ENCODE measurements at regions not wholly inside any gene's neighbourhood (a gene's known extent, or its start where the extent isn't known, plus 50 kb on each side); places are given as distances from the start of the nearest gene placed in this dataset.

DNA sequence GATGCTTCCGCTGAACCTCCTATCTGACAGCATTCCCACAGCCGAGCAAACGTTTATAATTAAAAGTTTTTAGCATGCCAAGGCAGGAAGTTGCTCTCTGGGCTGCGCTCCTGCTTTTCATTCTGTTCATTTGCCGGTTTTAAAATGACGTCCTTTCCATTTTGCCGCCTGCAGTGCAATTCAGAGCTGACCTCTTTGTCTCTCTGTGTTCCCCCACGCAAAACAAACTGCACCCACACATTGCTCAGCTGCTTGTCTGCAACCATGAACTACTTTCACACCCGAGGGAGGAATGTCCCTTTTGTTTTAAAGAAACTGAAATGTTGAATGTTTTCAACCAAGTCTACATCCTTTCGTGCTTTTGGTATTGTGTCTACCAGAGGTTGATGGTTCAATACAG lies 416.5 kb downstream of the EFNB2 start:
- TF ChIP-seq, protein P1, sequence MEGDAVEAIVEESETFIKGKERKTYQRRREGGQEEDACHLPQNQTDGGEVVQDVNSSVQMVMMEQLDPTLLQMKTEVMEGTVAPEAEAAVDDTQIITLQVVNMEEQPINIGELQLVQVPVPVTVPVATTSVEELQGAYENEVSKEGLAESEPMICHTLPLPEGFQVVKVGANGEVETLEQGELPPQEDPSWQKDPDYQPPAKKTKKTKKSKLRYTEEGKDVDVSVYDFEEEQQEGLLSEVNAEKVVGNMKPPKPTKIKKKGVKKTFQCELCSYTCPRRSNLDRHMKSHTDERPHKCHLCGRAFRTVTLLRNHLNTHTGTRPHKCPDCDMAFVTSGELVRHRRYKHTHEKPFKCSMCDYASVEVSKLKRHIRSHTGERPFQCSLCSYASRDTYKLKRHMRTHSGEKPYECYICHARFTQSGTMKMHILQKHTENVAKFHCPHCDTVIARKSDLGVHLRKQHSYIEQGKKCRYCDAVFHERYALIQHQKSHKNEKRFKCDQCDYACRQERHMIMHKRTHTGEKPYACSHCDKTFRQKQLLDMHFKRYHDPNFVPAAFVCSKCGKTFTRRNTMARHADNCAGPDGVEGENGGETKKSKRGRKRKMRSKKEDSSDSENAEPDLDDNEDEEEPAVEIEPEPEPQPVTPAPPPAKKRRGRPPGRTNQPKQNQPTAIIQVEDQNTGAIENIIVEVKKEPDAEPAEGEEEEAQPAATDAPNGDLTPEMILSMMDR (conservative IDR thresholded peaks at IDR 0.05; ENCODE audit: low read length), result no peak
- no peak for TF ChIP-seq EZH2phosphoT487 (IDR thresholded peaks at IDR 0.05; ENCODE audit: borderline replicate concordance, low read depth, low read length)

Data from OCI-LY7 (cell line).